ENCODE measurements at regions not wholly inside any gene's neighbourhood (a gene's known extent, or its start where the extent isn't known, plus 50 kb on each side); places are given as distances from the start of the nearest gene placed in this dataset.

- TF ChIP-seq CTCF (conservative IDR thresholded peaks at IDR 0.05; ENCODE audit: low read length) (no peak), EZH2phosphoT487 (IDR thresholded peaks at IDR 0.05; ENCODE audit: borderline replicate concordance, low read depth, low read length) (no peak)
- ChIA-PET CTCF (ENCODE audit: unreplicated experiment) (no interaction called here), POLR2A (no interaction called here)
- no peaks in the 10 kb centered on the region for H3K9me3 ChIP-seq (ENCODE audit: low read length)
- no peaks in the 10 kb centered on the region for H4K20me1 ChIP-seq (ENCODE audit: insufficient read depth, low read length)
- intact Hi-C loops (cut with micrococcal nuclease; ENCODE audit: unreplicated experiment) = no loop called here
- no TSS peak for BruUV-seq (replicated peaks)
- no peaks in the 10 kb centered on the region for H3K36me3 ChIP-seq (ENCODE audit: insufficient read depth, low read length)
- no peak overlapping the region for H3K27ac ChIP-seq (ENCODE audit: low read depth, low read length, poor library complexity, severe bottlenecking)
- H3K4me1 ChIP-seq (ENCODE audit: insufficient read depth, low read length, poor library complexity, severe bottlenecking) = no peaks in the 10 kb centered on the region
- no peak overlapping the region for H3K4me2 ChIP-seq (ENCODE audit: low read length)
- DNase-seq (ENCODE audit: low spot score) = no peak
- H2AFZ ChIP-seq (ENCODE audit: low read length) = no peak overlapping the region
- no peaks in the 10 kb centered on the region for H3K79me2 ChIP-seq (ENCODE audit: insufficient read depth, low read depth, low read length)
- no peak overlapping the region for H3K4me3 ChIP-seq (ENCODE audit: low read depth, low read length, poor library complexity, severe bottlenecking)
- H3K9me2 ChIP-seq (ENCODE audit: insufficient read depth, low read length) = no peaks in the 10 kb centered on the region
Measured at GRCh38 chr10:130233426-130233825, 97.2 kb downstream of the GLRX3 start.

GRCh38 chr10:130234171-130234965, 98.2 kb downstream of the GLRX3 start:
- Histone ChIP-seq H4K20me1 (ENCODE audit: insufficient read depth, low read length) (no peaks in the 10 kb centered on the region), H3K4me2 (ENCODE audit: low read length) (no peak overlapping the region), H3K9me2 (ENCODE audit: insufficient read depth, low read length) (no peaks in the 10 kb centered on the region), H3K9me3 (ENCODE audit: low read length) (no peaks in the 10 kb centered on the region), H3K27ac (ENCODE audit: low read depth, low read length, poor library complexity, severe bottlenecking) (no peak overlapping the region), H2AFZ (ENCODE audit: low read length) (no peak overlapping the region), H3K4me1 (ENCODE audit: insufficient read depth, low read length, poor library complexity, severe bottlenecking) (no peaks in the 10 kb centered on the region), H3K36me3 (ENCODE audit: insufficient read depth, low read length) (no peaks in the 10 kb centered on the region), H3K79me2 (ENCODE audit: insufficient read depth, low read depth, low read length) (no peaks in the 10 kb centered on the region), H3K4me3 (ENCODE audit: low read depth, low read length, poor library complexity, severe bottlenecking) (no peak overlapping the region)
- CTCF ChIA-PET (ENCODE audit: unreplicated experiment) = no interaction called here
- TF ChIP-seq EZH2phosphoT487 (IDR thresholded peaks at IDR 0.05; ENCODE audit: borderline replicate concordance, low read depth, low read length) (no peak), CTCF (conservative IDR thresholded peaks at IDR 0.05; ENCODE audit: low read length) (no peak)
- no TSS peak for BruUV-seq (replicated peaks)
- intact Hi-C loops (cut with micrococcal nuclease; ENCODE audit: unreplicated experiment) = no loop called here
- POLR2A ChIA-PET = no interaction called here
- no peak for DNase-seq (ENCODE audit: low spot score)

GRCh38 chr10:130236711-130237110, 100.5 kb downstream of the GLRX3 start:
- no peaks in the 10 kb centered on the region for H3K4me1 ChIP-seq (ENCODE audit: insufficient read depth, low read length, poor library complexity, severe bottlenecking)
- H3K79me2 ChIP-seq (ENCODE audit: insufficient read depth, low read depth, low read length) = no peaks in the 10 kb centered on the region
- no peak overlapping the region for H3K27ac ChIP-seq (ENCODE audit: low read depth, low read length, poor library complexity, severe bottlenecking)
- POLR2A ChIA-PET = no interaction called here
- BruUV-seq (replicated peaks) = no TSS peak
- intact Hi-C loops (cut with micrococcal nuclease; ENCODE audit: unreplicated experiment) = no loop called here
- TF ChIP-seq CTCF (conservative IDR thresholded peaks at IDR 0.05; ENCODE audit: low read length) (no peak), EZH2phosphoT487 (IDR thresholded peaks at IDR 0.05; ENCODE audit: borderline replicate concordance, low read depth, low read length) (no peak)
- no peaks in the 10 kb centered on the region for H3K9me3 ChIP-seq (ENCODE audit: low read length)
- CTCF ChIA-PET (ENCODE audit: unreplicated experiment) = no interaction called here
- no peak for DNase-seq (ENCODE audit: low spot score)
- H3K4me3 ChIP-seq (ENCODE audit: low read depth, low read length, poor library complexity, severe bottlenecking) = no peak overlapping the region
- no peaks in the 10 kb centered on the region for H3K36me3 ChIP-seq (ENCODE audit: insufficient read depth, low read length)
- no peak overlapping the region for H2AFZ ChIP-seq (ENCODE audit: low read length)
- no peaks in the 10 kb centered on the region for H4K20me1 ChIP-seq (ENCODE audit: insufficient read depth, low read length)
- H3K9me2 ChIP-seq (ENCODE audit: insufficient read depth, low read length) = no peaks in the 10 kb centered on the region
- no peak overlapping the region for H3K4me2 ChIP-seq (ENCODE audit: low read length)
